T-helper 1 cell treated with Interleukin-12 subunit alpha and Interleukin-12 subunit beta and Interleukin-4 antibody, amounts not matched to agents 30 μg/mL and 1 μg/mL, for 36 hours (primary cell): ENCODE measurements at regions not wholly inside any gene's neighbourhood (a gene's known extent, or its start where the extent isn't known, plus 50 kb on each side); places are given as distances from the start of the nearest gene placed in this dataset.
"Not testable (repeated sequence)": the region's sequence is repeated elsewhere in the genome, so short reads cannot be mapped to it uniquely, and the experiment has no call there.

ENCODE experiments used
- H3K27ac Mint-ChIP-seq: one replicate; pipeline ENCODE4 v1.8.0; 2021; ENCODE audit warnings: mild to moderate bottlenecking, mixed read lengths
- H3K27me3 Mint-ChIP-seq: one replicate; pipeline ENCODE4 v1.8.0; 2021; ENCODE audit warnings: low read depth, mixed read lengths
- H3K36me3 Mint-ChIP-seq: one replicate; pipeline ENCODE4 v1.8.0; 2021; ENCODE audit warnings: low read depth, mixed read lengths
- H3K4me1 Mint-ChIP-seq: one replicate; pipeline ENCODE4 v1.8.0; 2021; ENCODE audit warnings: low read depth, mixed read lengths
- H3K4me3 Mint-ChIP-seq: one replicate; pipeline ENCODE4 v1.8.0; 2021; ENCODE audit warnings: mild to moderate bottlenecking, moderate library complexity, mixed read lengths
- H3K9me3 Mint-ChIP-seq: one replicate; pipeline ENCODE4 v1.8.0; 2021; ENCODE audit warnings: mixed read lengths

DNA sequence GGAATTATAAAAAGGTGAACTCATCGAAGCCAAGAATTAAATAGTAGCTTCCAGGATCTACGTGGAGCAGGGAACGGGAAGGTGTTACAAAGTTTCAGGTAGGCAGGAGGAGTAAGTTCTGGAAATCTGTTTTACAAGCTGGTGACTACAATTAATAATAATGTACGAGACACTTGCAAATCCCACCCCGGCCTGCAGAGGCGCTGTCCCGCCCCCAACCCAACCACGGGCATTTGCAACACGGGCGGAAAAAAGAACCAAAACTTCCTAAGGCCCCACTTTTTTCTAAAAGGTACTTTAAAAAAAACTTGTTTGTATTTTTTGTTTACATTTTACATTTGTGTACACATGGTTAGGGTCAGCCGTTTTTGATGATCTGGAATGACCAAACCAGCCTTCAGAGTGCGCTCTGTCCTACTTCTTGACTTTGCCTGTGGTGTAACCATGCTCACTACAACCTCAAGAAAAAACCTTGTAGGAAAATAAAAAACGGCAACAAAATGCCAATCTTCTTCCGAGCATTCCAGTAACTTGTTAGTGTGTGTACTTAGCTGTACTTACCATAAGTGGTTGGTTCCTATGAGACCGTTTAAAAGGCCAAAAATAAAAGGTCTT lies 449.6 kb upstream of the B3GAT1 start:
- Mint-ChIP-seq H3K4me1 (no peaks in the 10 kb centered on the region), H3K4me3 (no peak overlapping the region), H3K27ac (no peak overlapping the region), H3K9me3 (no peaks in the 10 kb centered on the region), H3K36me3 (no peaks in the 10 kb centered on the region), H3K27me3 (no peaks in the 10 kb centered on the region)

DNA sequence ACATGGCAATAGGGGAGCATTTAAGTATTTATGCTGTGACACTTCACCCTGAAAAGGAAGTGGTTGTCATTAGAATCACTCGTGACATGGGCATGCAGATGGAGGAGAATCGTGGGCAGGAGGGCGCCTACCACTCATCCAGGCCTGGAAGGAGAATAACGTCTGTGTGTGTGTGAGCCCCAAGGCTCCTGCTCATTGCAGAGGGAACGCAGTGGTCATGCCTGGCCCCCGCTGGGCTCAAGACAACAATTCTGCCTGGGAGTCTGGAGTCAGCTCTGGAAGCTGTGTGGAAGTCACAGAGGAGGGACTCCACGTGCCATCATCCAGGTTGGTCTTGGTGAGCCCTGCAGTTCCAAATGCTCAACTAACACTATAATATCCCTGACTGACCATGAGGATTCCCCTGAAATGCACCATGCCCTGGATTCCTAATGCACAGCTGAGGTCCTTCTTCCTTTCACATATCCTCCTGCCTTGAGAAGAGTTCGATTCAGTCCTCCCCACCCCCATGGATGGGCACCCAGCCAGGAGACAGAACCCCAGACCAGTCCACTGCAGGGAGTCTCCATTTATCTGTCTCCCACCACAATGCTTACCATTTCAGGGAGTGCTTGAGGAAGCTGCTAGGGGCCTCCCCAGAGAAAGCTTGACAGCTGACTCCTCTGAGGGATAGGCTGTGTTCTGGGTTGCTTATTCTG lies 446.9 kb upstream of the B3GAT1 start:
- no peak overlapping the region for H3K4me3 Mint-ChIP-seq
- no peak overlapping the region for H3K27ac Mint-ChIP-seq
- H3K9me3 Mint-ChIP-seq, result no peaks in the 10 kb centered on the region
- H3K36me3 Mint-ChIP-seq, result no peaks in the 10 kb centered on the region
- no peaks in the 10 kb centered on the region for H3K4me1 Mint-ChIP-seq
- no peaks in the 10 kb centered on the region for H3K27me3 Mint-ChIP-seq

GRCh38 chr11:134857035-134857434 lies 445.0 kb upstream of the B3GAT1 start:
- Mint-ChIP-seq H3K4me3 (no peak overlapping the region), H3K4me1 (no peaks in the 10 kb centered on the region), H3K36me3 (no peaks in the 10 kb centered on the region), H3K27ac (no peak overlapping the region), H3K9me3 (no peaks in the 10 kb centered on the region), H3K27me3 (no peaks in the 10 kb centered on the region)

GRCh38 chr11:134856056-134856971 lies 444.3 kb upstream of the B3GAT1 start:
- H3K36me3 Mint-ChIP-seq, result no peaks in the 10 kb centered on the region
- H3K27me3 Mint-ChIP-seq, result no peaks in the 10 kb centered on the region
- no peaks in the 10 kb centered on the region for H3K9me3 Mint-ChIP-seq
- no peak overlapping the region for H3K27ac Mint-ChIP-seq
- H3K4me1 Mint-ChIP-seq, result no peaks in the 10 kb centered on the region
- H3K4me3 Mint-ChIP-seq, result no peak overlapping the region

- Mint-ChIP-seq H3K4me3 (no peak overlapping the region), H3K36me3 (no peaks in the 10 kb centered on the region), H3K27me3 (no peaks in the 10 kb centered on the region)
Observed at GRCh38 chr11:134853992-134854991, 442.2 kb upstream of the B3GAT1 start.

DNA sequence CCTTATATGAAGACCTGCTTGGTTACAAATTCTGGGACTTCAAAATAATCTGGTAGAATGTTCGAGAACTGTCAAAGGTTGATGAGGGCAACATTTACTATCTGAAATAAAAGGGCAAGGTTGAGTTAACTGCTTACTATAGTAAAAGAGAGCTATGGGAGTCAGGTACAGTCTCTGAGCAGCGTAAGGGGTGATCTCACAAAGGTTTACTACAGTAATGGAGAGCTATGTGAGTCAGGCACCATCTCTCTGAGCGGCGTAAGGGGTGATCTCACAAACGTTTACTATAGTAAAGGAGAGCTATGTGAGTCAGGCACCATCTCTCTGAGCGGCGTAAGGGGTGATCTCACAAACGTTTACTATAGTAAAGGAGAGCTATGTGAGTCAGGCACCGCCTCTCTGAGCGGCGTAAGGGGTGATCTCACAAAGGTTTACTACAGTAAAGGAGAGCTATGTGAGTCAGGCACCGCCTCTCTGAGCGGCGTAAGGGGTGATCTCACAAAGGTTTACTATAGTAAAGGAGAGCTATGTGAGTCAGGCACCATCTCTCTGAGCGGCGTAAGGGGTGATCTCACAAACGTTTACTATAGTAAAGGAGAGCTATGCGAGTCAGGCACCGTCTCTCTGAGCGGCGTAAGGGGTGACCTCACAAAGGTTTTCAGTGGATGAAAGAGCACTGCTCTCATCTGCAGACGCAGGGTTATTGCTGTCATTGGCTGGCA lies 439.6 kb upstream of the B3GAT1 start:
- H3K4me3 Mint-ChIP-seq, H3K9me3 Mint-ChIP-seq, H3K36me3 Mint-ChIP-seq, H3K27ac Mint-ChIP-seq, H3K27me3 Mint-ChIP-seq, H3K4me1 Mint-ChIP-seq: not testable (repeated sequence)

More at GRCh38 chr11:134853992-134854991, 442.2 kb upstream of the B3GAT1 start:
- no peaks in the 10 kb centered on the region for H3K9me3 Mint-ChIP-seq
- H3K4me1 Mint-ChIP-seq, result no peaks in the 10 kb centered on the region
- no peak overlapping the region for H3K27ac Mint-ChIP-seq

GRCh38 chr11:134850566-134850965 lies 438.5 kb upstream of the B3GAT1 start:
- Mint-ChIP-seq H3K4me1 (no peaks in the 10 kb centered on the region), H3K4me3 (no peak overlapping the region), H3K27me3 (no peaks in the 10 kb centered on the region), H3K27ac (no peak overlapping the region), H3K36me3 (no peaks in the 10 kb centered on the region), H3K9me3 (no peaks in the 10 kb centered on the region)

DNA sequence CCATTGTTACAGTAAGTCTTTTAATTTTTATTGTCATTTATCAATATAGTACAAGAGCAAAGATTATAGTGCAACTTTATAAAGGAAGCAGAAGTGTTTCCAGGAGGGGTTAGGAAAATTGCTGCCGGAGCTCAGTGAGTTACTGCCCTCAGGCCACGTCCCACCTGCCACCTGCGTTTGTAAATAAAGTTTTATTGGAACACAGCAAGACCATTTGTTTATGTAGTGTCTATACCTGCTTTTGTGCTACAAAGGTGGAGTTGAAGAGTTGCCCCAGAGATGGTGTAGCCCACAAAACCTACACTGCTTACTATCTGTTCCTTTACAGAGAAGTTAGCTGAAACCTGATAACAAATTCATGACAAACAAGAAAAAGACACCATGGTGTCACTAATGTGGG lies 437.8 kb upstream of the B3GAT1 start:
- Mint-ChIP-seq H3K27ac (no peak overlapping the region), H3K36me3 (no peaks in the 10 kb centered on the region), H3K9me3 (no peaks in the 10 kb centered on the region), H3K27me3 (no peaks in the 10 kb centered on the region), H3K4me1 (no peaks in the 10 kb centered on the region), H3K4me3 (no peak overlapping the region)

GRCh38 chr11:134847083-134847715 lies 435.2 kb upstream of the B3GAT1 start:
- H3K4me1 Mint-ChIP-seq, result no peaks in the 10 kb centered on the region
- H3K27ac Mint-ChIP-seq, result no peak overlapping the region
- H3K27me3 Mint-ChIP-seq, result no peaks in the 10 kb centered on the region
- H3K9me3 Mint-ChIP-seq, result no peaks in the 10 kb centered on the region
- no peak overlapping the region for H3K4me3 Mint-ChIP-seq
- H3K36me3 Mint-ChIP-seq, result no peaks in the 10 kb centered on the region

DNA sequence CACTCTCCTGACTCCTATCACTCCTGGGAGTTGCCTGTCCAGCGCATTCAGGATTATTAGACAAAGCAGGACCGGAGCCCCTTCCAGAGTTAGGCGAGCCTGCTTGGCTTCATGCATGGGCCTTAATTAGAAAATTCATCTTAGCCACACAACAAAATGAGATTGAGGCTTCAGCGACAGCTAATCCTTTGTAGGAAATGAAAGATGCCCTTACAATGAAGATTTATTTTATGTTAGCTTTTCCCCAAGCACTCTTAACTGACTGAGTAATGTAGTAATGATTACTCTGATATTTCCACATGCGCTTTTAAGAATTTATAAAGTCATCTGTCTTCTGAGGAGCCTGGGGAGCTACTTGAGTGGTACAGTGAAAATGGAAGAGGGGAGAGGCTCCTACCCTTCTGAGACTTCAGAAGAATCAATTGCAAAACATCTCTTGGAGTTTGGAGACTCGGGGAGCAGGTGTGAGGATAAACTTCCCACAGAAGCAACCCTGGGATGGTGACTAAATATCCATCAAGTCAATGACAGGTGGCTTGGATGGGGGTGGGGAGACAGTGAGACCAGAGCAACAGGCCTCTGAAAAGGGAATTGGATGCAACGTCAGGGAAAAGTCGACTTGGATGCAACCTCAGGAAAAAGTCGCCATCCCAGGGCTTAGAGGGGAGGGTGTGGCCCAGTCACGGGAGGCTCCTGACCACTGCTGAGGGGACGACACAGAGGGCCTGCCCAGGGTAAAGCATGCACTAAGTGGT lies 434.5 kb upstream of the B3GAT1 start:
- Mint-ChIP-seq H3K27me3 (no peaks in the 10 kb centered on the region), H3K27ac (no peak overlapping the region), H3K36me3 (no peaks in the 10 kb centered on the region), H3K4me3 (no peak overlapping the region), H3K4me1 (no peaks in the 10 kb centered on the region), H3K9me3 (no peaks in the 10 kb centered on the region)

DNA sequence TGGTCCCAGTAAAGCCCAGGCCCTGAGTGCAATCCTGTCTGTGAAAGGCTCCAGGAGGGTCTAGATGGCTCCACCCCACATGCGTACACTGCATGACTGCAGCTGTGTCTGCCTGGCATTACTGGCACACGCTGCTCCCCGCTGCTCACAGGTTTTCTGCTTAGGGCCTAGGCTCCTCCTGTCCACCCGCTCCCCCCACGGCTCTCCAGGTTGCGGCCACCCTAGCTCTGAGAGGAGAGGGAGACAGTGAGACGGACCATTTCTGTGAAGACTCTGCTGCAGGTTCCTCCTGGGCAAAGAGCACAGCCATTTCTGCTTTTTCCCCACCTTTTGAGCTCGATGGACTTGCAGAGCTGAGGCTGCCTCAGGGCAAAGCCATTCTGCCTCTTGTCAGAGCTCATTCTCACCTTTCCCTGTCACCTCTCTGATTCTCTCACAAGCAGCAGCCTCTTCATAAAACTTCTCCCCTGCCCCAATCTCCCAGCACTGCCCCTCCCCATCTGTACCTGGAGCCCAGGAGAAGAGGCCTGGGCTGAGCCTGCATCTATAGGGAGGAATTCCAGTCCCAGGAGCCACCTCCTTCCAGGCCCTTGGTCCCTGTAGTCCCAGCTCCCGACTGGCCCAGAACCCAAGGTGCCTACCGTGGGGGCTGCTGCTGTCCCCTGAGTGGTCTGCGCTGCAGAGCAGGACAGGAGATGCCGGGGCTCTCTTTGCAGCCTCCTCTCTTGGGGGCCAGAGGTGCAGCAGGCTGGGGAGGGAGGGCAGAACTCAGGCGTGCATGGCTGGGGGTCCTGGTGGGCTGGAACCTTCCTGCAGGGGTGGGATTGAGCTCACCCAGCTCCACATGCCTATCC lies 433.7 kb upstream of the B3GAT1 start:
- no peaks in the 10 kb centered on the region for H3K4me1 Mint-ChIP-seq
- no peaks in the 10 kb centered on the region for H3K36me3 Mint-ChIP-seq
- no peaks in the 10 kb centered on the region for H3K9me3 Mint-ChIP-seq
- no peak overlapping the region for H3K4me3 Mint-ChIP-seq
- no peaks in the 10 kb centered on the region for H3K27me3 Mint-ChIP-seq
- no peak overlapping the region for H3K27ac Mint-ChIP-seq

GRCh38 chr11:134844838-134845237 lies 432.8 kb upstream of the B3GAT1 start:
- no peaks in the 10 kb centered on the region for H3K9me3 Mint-ChIP-seq
- no peaks in the 10 kb centered on the region for H3K36me3 Mint-ChIP-seq
- H3K27me3 Mint-ChIP-seq, result no peaks in the 10 kb centered on the region
- no peak overlapping the region for H3K27ac Mint-ChIP-seq
- H3K4me1 Mint-ChIP-seq, result no peaks in the 10 kb centered on the region
- H3K4me3 Mint-ChIP-seq, result no peak overlapping the region
